Embryonic facial prominence (tissue), 1 donor: ENCODE measurements at regions not wholly inside any gene's neighbourhood (a gene's known extent, or its start where the extent isn't known, plus 50 kb on each side); places are given as distances from the start of the nearest gene placed in this dataset.
"Not testable (repeated sequence)": the region's sequence is repeated elsewhere in the genome, so short reads cannot be mapped to it uniquely, and the experiment has no call there.

Experiments
- DNase-seq: peaks from one replicate; pipeline ENCODE4 v3.0.0-alpha.2; 2016; ENCODE audit errors: extremely low spot score

- DNase-seq: no peak
Measured at GRCh38 chr22:48631288-48631863, 1196.3 kb downstream of the BRD1 start.

- no peak for DNase-seq
Measured at GRCh38 chr22:48630848-48631247, 1196.8 kb downstream of the BRD1 start.

- no peak for DNase-seq
Measured at GRCh38 chr22:48630433-48630754, 1197.3 kb downstream of the BRD1 start.

GRCh38 chr22:48629631-48630432, 1197.8 kb downstream of the BRD1 start:
- DNase-seq: no peak

- no peak for DNase-seq
Measured at GRCh38 chr22:48628891-48629543, 1198.7 kb downstream of the BRD1 start.

- no peak for DNase-seq
Measured at GRCh38 chr22:48627966-48628365, 1199.7 kb downstream of the BRD1 start.

- DNase-seq: no peak
Measured at GRCh38 chr22:48627203-48627602, 1200.5 kb downstream of the BRD1 start.

- no peak for DNase-seq
Measured at GRCh38 chr22:48624401-48624800, 1203.3 kb downstream of the BRD1 start.

- DNase-seq: no peak
Measured at GRCh38 chr22:48622891-48623545, 1204.7 kb downstream of the BRD1 start.

GRCh38 chr22:48621085-48621484, 1206.6 kb downstream of the BRD1 start:
- DNase-seq: no peak

- DNase-seq: not testable (repeated sequence)
Measured at GRCh38 chr22:48620460-48620859, 1207.2 kb downstream of the BRD1 start.

GRCh38 chr22:48619721-48620120, 1208.0 kb downstream of the BRD1 start:
- DNase-seq: no peak

- no peak for DNase-seq
Measured at GRCh38 chr22:48618326-48618725, 1209.3 kb downstream of the BRD1 start.

- DNase-seq: no peak
Measured at GRCh38 chr22:48616656-48617055, 1211.0 kb downstream of the BRD1 start.

- no peak for DNase-seq
Measured at GRCh38 chr22:48615171-48616008, 1212.3 kb downstream of the BRD1 start.

GRCh38 chr22:48613566-48614200, 1214.0 kb downstream of the BRD1 start:
- no peak for DNase-seq

GRCh38 chr22:48612077-48612995, 1215.3 kb downstream of the BRD1 start:
- no peak for DNase-seq

- DNase-seq: no peak
Measured at GRCh38 chr22:48609279-48609865, 1218.3 kb downstream of the BRD1 start.

- DNase-seq: no peak
Measured at GRCh38 chr22:48607901-48608662, 1219.6 kb downstream of the BRD1 start.
